C4-2B (cell line): ENCODE measurements at regions not wholly inside any gene's neighbourhood (a gene's known extent, or its start where the extent isn't known, plus 50 kb on each side); places are given as distances from the start of the nearest gene placed in this dataset.

Experiments used
- H3K27ac ChIP-seq: fragments of 450-650 bp; 2 replicates; pipeline ENCODE4 v1.5.1; 2017
- ZFX ChIP-seq: fragments of 450-650 bp; IDR thresholded peaks from 2 replicates; pipeline ENCODE4 v1.6.1; 2017
- TF ChIP-seq, protein P1 (sequence below): fragments of 450-650 bp; conservative IDR thresholded peaks from 2 replicates; pipeline ENCODE4 v1.5.1; 2017; ENCODE audit warnings: mild to moderate bottlenecking

DNA sequence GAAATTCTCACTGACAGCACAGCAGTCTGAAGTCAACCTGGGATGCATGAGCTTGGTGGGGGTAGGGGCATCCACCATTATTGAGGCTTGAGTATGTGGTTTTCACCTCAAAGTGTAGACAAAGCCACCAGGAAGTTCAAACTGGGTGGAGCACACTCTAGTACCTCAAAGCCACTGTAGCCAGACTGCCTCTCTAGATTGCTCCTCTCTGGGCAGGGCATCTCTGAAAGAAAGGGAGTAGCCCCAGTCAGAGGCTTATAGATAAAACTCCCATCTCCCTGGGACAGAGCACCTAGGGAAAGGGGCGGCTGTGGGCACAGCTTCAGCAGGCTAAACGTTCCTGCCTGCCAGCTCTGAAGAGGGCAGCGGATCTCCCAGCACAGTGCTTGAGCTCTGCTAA is 143.0 kb downstream of the KITLG start:
- no peak overlapping the region for H3K27ac ChIP-seq
- TF ChIP-seq ZFX: no peak
- TF ChIP-seq, protein P1, sequence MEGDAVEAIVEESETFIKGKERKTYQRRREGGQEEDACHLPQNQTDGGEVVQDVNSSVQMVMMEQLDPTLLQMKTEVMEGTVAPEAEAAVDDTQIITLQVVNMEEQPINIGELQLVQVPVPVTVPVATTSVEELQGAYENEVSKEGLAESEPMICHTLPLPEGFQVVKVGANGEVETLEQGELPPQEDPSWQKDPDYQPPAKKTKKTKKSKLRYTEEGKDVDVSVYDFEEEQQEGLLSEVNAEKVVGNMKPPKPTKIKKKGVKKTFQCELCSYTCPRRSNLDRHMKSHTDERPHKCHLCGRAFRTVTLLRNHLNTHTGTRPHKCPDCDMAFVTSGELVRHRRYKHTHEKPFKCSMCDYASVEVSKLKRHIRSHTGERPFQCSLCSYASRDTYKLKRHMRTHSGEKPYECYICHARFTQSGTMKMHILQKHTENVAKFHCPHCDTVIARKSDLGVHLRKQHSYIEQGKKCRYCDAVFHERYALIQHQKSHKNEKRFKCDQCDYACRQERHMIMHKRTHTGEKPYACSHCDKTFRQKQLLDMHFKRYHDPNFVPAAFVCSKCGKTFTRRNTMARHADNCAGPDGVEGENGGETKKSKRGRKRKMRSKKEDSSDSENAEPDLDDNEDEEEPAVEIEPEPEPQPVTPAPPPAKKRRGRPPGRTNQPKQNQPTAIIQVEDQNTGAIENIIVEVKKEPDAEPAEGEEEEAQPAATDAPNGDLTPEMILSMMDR: no peak
